Glutamatergic neuron (in vitro differentiated cells): ENCODE measurements at regions not wholly inside any gene's neighbourhood (a gene's known extent, or its start where the extent isn't known, plus 50 kb on each side); places are given as distances from the start of the nearest gene placed in this dataset.

ENCODE experiments used
- DNase-seq: peaks from one replicate; pipeline ENCODE4 v3.0.0; 2022
- H3K27ac Mint-ChIP-seq: one replicate; pipeline ENCODE4 v1.8.0; 2020; ENCODE audit warnings: mild to moderate bottlenecking, mixed read lengths, inconsistent platforms; ENCODE audit not compliant: unreplicated experiment
- H3K27me3 Mint-ChIP-seq: one replicate; pipeline ENCODE4 v1.8.0; 2020; ENCODE audit warnings: mild to moderate bottlenecking, moderate library complexity, mixed read lengths, inconsistent platforms; ENCODE audit not compliant: unreplicated experiment
- H3K36me3 Mint-ChIP-seq: one replicate; pipeline ENCODE4 v1.8.0; 2020; ENCODE audit warnings: mild to moderate bottlenecking, mixed read lengths, inconsistent platforms; ENCODE audit not compliant: unreplicated experiment
- H3K4me1 Mint-ChIP-seq: one replicate; pipeline ENCODE4 v1.8.0; 2020; ENCODE audit warnings: mild to moderate bottlenecking, low read depth, mixed read lengths, inconsistent platforms; ENCODE audit not compliant: unreplicated experiment
- H3K4me3 Mint-ChIP-seq: one replicate; pipeline ENCODE4 v1.8.0; 2020; ENCODE audit warnings: mild to moderate bottlenecking, mixed read lengths, inconsistent platforms; ENCODE audit not compliant: unreplicated experiment
- H3K9me3 Mint-ChIP-seq: one replicate; pipeline ENCODE4 v1.8.0; 2020; ENCODE audit warnings: mild to moderate bottlenecking, moderate library complexity, mixed read lengths, inconsistent platforms; ENCODE audit not compliant: unreplicated experiment
- TF ChIP-seq, protein P1 (sequence below): fragments of 200-600 bp; sonication (generic); IDR thresholded peaks from one replicate; pipeline ENCODE4 v1.5.0; 2021; ENCODE audit not compliant: partially characterized antibody, unreplicated experiment

DNA sequence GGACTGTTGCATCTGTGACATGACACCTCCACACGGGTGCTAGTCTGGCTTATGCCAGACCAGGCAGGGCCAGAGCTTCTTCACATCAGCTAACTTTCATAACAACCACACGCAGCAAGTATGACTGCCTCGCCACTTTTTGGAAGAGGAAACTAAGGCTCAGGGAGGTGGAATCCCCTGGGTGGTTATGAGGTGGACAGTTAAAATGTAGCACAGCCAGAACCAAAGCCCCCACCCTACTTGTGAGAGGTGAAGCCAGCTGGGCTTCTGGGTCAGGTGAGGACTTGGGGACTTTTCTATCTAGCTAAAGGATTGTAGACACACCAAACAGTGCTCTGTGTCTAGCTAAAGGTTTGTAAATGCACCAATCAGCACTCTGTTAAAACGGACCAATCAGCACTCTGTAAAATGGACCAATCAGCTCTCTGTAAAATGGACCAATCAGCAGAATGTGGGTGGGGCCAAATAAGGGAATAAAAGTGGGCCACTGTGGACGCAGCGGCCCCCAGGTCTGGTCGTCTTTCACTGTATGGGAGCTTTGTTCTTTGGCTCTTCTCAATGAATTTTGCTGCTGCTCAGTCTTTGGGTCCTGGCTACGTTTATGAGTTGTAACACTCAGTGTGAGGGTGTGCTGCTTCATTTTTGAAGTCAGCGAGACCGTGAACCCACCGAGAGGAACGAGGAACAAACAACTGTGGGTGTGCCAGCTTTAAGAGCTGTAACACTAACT lies 171.0 kb downstream of the PTPN20 start:
- Mint-ChIP-seq H3K4me3 (no peak overlapping the region), H3K36me3 (no peaks in the 10 kb centered on the region), H3K27me3 (no peaks in the 10 kb centered on the region), H3K9me3 (no peaks in the 10 kb centered on the region), H3K27ac (no peak overlapping the region), H3K4me1 (no peaks in the 10 kb centered on the region)
- DNase-seq = no peak
- TF ChIP-seq, protein P1, sequence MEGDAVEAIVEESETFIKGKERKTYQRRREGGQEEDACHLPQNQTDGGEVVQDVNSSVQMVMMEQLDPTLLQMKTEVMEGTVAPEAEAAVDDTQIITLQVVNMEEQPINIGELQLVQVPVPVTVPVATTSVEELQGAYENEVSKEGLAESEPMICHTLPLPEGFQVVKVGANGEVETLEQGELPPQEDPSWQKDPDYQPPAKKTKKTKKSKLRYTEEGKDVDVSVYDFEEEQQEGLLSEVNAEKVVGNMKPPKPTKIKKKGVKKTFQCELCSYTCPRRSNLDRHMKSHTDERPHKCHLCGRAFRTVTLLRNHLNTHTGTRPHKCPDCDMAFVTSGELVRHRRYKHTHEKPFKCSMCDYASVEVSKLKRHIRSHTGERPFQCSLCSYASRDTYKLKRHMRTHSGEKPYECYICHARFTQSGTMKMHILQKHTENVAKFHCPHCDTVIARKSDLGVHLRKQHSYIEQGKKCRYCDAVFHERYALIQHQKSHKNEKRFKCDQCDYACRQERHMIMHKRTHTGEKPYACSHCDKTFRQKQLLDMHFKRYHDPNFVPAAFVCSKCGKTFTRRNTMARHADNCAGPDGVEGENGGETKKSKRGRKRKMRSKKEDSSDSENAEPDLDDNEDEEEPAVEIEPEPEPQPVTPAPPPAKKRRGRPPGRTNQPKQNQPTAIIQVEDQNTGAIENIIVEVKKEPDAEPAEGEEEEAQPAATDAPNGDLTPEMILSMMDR = no peak

DNA sequence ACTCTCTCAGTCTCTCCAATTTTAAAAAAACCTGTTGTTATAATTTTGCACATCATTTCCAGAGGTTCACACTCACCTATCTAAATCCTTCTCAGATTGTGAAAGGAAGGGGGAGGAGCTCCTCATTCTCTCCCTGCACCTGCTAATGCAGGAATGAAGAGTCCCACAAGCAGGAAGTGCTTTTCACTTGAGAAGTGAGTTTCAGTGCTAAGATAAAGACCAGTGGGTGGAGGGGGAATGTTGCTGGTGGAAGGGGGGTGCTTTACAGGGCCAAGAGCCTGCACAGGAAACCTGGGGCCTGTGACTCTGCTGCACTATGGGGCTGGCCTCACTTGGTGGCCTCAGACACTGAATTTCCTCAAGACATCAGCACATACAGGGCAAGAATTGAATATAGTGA lies 176.4 kb downstream of the PTPN20 start:
- H3K4me1 Mint-ChIP-seq = no peaks in the 10 kb centered on the region
- no peak overlapping the region for H3K27ac Mint-ChIP-seq
- peaks cover 6% of the 10 kb centered on the region for H3K27me3 Mint-ChIP-seq
- no peaks in the 10 kb centered on the region for H3K36me3 Mint-ChIP-seq
- H3K4me3 Mint-ChIP-seq = no peak overlapping the region
- no peak for DNase-seq
- H3K9me3 Mint-ChIP-seq = peaks cover 2% of the 10 kb centered on the region
- TF ChIP-seq, protein P1 = no peak

DNA sequence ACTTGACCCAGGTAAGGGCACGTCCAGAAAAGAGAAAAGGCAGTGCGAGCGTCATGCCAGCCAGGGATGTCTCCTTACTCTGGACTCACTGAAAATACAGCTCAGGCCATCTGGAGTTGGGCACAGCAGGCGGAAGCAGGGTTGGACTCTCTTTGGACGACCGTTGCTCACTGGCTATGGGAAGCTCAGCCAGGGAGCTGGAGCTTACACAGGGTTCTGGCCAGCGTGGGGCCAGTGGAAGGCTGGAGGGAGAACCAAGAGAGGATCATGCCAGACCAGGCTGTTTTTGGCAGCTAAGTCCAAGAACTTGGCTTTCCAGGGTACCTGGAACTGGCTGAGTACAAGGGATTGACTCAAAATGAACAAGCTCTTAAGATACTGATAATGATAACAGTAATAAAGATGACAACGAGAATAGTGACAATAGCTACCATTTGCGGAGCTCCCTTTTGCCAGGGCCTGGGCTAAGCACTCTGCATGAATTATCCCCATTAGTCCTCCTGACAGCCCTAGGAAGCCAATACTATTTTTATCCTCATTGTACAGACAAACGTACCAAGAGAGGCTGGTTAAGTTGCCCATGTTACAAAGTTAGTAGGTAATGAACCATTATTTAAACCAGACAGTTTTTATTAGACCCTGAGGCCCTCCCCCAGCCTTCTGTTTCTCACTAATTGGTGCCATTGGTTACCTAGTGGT lies 177.6 kb downstream of the PTPN20 start:
- TF ChIP-seq, protein P1 = no peak
- no peak for DNase-seq
- no peak overlapping the region for H3K4me3 Mint-ChIP-seq
- H3K4me1 Mint-ChIP-seq = no peaks in the 10 kb centered on the region
- peaks cover 7% of the 10 kb centered on the region for H3K27me3 Mint-ChIP-seq
- no peaks in the 10 kb centered on the region for H3K36me3 Mint-ChIP-seq
- peaks cover 2% of the 10 kb centered on the region for H3K9me3 Mint-ChIP-seq
- H3K27ac Mint-ChIP-seq = no peak overlapping the region

DNA sequence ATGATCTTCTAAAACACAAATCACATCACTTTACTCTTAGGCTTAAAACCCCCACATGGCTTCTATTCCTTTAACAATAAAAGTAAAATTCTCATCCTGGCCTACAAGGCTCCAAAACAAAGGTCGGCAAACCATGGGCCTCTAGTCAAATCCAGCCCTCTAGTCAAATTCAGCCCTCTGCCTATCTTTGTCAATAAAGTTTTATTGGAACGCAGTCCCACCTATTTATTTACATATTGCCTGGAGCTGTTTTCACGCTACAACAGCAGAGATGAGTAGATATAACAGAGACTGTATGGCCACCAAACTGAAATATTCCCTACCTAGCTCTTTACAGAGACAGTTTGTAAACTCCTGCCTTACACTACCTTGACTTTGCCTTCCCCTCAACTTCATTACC lies 178.8 kb downstream of the PTPN20 start:
- no peak overlapping the region for H3K27ac Mint-ChIP-seq
- H3K4me1 Mint-ChIP-seq = no peaks in the 10 kb centered on the region
- H3K27me3 Mint-ChIP-seq = peaks cover 8% of the 10 kb centered on the region
- no peak overlapping the region for H3K4me3 Mint-ChIP-seq
- TF ChIP-seq, protein P1 = no peak
- no peaks in the 10 kb centered on the region for H3K36me3 Mint-ChIP-seq
- H3K9me3 Mint-ChIP-seq = peaks cover 2% of the 10 kb centered on the region
- no peak for DNase-seq

DNA sequence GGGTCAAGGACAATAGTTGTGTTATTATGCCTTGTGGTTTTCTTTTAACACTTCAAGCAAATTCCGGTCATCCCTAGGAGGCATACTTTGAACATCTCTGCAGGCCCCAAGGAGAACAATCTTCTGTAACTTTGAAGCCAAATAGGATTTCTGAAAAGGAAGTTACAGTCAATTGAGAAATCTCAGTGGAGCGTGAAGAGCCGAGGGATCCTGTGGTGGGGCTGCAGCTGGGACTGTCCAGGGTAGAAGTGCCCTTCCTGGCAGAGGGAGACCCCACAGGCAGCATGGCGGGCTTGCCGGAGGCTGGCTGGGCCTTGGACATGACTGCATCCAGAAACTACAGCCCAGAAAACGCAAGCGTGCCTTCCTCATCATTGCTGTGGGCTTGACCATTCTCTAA lies 179.7 kb downstream of the PTPN20 start:
- peaks cover 8% of the 10 kb centered on the region for H3K27me3 Mint-ChIP-seq
- H3K4me3 Mint-ChIP-seq = no peak overlapping the region
- no peak for DNase-seq
- H3K36me3 Mint-ChIP-seq = no peaks in the 10 kb centered on the region
- TF ChIP-seq, protein P1 = no peak
- H3K4me1 Mint-ChIP-seq = no peaks in the 10 kb centered on the region
- no peak overlapping the region for H3K27ac Mint-ChIP-seq
- peaks cover 2% of the 10 kb centered on the region for H3K9me3 Mint-ChIP-seq
